GM04504 (cell line): ENCODE measurements at regions not wholly inside any gene's neighbourhood (a gene's known extent, or its start where the extent isn't known, plus 50 kb on each side); places are given as distances from the start of the nearest gene placed in this dataset.
A peak's percentile ranks its signal among the peaks of the same experiment; 100 is the strongest.

Experiments used
- DNase-seq: peaks from one replicate; pipeline ENCODE4 v3.0.0-alpha.2; 2012; ENCODE audit warnings: low read depth

DNA sequence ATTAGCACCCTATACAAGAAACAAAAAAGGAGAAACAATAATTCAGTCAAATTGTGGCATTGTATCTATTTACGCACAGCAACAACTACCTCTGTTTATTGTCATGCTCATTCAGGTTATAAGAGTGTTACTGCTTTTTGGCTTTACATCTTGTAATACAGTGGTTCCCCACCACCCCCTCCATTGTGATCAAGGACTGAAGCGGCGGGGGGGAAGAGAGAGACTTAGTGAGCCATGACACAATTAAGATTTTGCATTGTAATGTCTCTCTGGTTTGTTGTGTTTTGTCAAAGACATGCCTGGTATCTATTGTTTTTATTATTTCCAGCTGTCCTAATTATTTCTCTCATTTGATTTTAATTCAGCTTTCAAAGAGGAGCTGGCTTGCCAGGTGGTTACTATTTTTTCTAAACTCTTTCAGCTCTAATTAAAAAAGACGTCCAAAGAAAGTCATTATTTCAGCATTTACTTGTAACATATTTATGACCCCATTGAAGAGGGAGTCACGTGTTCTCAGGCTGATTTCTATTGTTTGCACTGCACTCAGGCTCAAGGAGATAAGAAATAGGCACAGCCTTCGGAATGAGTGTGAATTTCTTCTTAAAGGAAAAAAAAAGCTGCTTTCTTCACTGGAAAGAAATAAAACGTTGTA lies 234.4 kb upstream of the TBL1XR1 start:
- DNase-seq, result no peak

DNA sequence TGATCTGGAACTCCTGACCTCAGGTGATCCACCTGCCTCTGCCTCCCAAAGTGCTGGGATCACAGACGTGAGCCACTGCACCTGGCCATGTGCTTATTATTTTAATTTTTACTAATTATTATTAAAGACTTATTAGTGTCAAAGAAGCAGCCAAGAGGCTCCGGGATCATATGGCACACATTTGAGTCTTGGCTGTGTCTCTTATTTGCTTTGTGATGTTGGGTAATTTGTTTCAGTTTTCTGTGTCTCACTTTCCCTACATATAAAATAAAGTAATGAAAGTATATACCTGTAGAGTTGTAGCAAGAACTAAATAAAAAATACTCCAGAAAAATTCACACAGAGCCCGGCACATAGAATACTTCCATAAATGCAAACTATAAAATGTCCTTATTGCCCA lies 238.0 kb upstream of the TBL1XR1 start:
- no peak for DNase-seq

- no peak for DNase-seq
Observed at GRCh38 chr3:177437513-177438337, 240.4 kb upstream of the TBL1XR1 start.

DNA sequence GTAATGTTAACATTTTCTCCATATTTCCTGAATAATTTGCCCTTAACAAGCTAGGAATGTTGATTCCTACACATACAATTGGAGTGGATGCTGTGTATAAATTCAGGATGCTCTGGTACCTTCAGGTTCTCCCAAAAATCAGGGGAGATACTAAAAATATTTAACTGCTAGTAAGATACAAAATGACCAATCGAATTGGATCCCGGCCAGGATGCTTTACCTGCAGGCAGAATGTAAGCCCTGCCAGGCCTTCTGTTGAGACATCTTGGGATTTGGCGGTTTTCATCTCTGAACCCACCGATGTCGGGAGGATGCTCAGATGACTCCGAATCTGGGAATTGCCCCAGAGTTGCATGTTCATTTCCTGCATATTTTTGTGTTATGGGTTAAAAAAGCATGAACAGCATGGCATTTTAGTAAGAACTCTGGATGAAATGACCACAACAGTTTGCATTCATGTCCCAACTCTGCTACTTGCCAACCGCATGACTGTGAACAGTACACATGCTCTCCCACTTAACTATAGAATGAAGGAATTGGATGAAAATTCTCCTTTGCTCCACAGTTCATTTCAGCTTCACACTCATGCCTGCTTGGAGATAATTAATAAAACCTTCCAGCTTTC lies 241.4 kb upstream of the TBL1XR1 start:
- no peak for DNase-seq

DNA sequence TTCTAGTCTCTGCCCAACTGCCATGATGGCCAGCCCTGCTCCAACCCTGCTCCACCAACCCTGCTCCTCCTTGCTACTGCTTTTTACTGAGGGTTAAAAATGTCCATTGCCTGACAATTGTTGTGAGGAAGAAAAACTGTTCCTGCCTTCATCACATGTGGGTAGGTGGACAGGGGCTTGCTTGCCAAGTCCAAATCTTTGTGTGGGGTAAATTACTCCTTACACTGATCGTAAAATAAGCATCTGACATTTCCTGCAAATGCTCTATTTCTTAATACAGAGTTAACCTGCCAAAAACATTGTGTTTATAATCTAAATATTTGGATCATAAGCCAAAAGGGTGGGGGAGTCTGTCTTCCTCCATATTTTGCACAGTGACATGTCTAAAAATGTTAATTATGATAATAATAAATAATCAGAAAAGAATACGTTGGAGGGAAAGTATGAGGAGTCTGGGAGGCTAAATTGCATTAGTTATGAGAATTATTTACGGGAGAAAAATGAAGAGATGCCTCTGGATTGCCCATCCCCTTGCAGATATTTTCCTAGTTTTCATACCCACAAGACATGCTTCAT lies 242.5 kb upstream of the TBL1XR1 start:
- no peak for DNase-seq

DNA sequence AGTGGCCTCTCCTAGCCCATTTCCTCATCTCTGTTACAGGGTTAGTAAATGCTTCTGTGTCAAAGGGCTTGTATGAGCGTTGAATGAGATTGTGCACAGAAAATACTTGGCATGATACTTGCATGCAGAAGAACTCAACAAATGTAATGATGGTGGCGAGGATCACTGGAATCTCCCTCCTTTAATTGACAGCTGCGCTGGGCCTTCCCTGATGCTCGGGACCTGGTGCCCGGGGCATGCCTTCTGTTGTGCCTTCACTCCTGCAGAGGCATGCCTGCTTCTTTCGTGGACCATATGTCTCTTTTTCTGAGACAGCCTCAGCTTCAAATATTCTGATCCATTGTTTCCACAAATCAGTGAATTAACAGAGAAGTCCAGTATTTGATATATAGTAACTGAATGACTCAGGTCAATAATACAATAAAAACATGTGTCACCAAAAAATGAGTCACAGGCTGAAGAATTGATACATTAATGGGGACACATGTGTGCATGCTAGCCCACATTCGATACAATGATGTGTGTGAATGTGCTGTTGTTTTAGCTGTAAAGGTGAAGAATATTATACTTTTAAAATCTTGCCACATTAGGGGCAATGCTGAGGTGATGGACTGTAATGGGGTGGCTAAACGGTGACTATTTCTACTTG lies 243.3 kb upstream of the TBL1XR1 start:
- no peak for DNase-seq

- no peak for DNase-seq
Observed at GRCh38 chr3:177441276-177441812, 244.1 kb upstream of the TBL1XR1 start.

DNA sequence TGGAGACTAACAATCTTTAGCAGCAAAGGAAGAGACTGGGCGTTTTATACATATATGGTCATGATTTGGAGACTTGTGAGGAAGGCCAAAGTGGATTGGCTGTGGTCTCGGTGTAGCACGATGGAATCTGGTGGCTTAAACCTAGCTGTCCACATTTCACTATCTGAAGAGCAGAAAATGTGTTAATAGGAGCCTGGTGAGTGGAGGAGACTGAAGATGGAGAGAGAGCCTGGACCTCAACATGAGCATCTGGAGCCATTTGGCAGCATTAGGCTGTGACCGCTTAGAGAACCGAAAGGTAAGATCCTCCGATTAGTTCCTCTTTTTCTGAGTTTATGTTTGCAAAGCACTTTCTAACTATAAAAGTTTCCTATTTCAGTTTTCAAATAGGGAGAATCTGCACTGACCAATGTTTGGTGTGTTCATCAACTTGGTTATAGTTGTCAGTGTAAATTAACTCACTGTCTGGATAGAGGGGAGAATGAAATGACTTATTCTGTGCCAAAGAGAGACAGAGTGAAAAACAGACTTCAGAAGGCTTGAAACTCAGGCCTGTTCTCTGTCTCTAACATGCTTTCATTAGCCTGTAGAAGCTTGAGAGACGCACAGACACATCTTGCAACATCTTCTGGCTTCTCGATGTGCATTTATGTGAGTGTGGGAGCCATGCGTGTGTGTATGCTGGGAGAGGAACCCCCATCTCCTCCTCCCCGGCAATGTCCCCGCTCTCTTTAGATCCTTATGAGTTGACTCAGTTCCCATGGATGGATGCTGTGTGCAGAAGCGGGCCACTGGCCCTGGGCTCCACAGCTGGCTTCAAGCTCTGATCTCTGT lies 244.7 kb upstream of the TBL1XR1 start:
- DNase-seq, result no peak

- DNase-seq, result no peak
Observed at GRCh38 chr3:177443469-177443868, 246.2 kb upstream of the TBL1XR1 start.

- DNase-seq, result no peak
Observed at GRCh38 chr3:177444696-177445095, 247.4 kb upstream of the TBL1XR1 start.

DNA sequence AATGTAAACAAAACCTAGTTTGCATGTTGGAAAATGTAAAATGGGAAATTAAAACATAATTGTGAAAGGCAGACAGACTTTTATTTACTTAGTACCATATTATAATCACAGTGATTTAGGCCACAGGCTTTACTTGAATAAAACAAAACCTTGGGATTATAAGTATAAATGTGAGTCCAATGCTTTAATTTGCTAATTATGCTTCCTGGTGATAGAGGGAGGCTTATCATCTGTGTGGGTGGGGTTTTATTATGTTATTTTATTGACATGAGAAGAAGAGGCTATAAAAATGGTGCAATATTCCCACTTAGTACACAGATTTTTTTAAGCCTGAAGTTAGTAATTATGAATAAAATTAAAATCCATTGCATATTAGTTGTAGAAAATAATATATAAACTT lies 248.3 kb upstream of the TBL1XR1 start:
- DNase-seq, result no peak

DNA sequence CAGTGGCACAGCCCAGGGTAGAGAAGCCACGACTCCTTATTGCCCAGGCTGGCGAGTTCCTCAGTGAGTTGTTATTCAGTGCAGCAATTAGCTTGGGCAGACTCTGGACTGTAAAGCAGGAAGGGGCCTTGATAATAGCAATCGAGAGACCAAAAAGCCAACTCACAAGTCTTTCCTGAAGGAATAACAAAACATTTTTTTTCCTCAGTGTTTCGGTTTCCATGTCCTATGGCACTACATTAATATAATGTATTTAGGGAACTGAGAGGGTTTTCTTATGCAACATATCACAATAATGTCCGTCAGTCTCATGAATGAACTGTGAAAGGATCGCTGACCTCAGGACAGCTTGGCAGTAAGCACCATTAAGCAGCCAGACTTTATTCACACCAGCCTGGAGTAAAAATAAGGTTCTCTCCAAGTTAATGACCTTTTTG lies 248.9 kb upstream of the TBL1XR1 start:
- DNase-seq, result no peak

GRCh38 chr3:177447938-177448337 lies 250.7 kb upstream of the TBL1XR1 start:
- DNase-seq, result no peak

DNA sequence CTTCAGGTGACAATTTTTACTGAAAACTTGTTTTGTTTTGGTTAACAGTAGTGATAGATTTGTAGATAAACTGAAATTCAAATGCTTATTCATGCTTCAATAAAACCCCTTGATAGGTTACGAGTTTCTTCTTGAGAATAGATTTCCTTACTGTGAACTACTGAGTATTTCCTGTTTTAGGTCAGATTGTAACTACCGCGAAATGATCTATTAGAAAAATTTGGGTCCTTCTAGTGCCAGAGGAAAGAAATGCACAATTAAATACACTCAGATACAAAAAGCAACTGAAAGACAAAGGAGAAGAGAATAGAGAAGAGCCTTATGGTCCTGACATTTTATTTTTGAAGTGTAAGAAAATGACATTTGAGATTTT lies 251.7 kb upstream of the TBL1XR1 start:
- no peak for DNase-seq

GRCh38 chr3:177449360-177450006 lies 252.2 kb upstream of the TBL1XR1 start:
- DNase-seq, result no peak

GRCh38 chr3:177451301-177451750 lies 254.0 kb upstream of the TBL1XR1 start:
- DNase-seq, result no peak

- DNase-seq, result peak; percentile 71
Observed at GRCh38 chr3:177451864-177452830, 254.9 kb upstream of the TBL1XR1 start.

DNA sequence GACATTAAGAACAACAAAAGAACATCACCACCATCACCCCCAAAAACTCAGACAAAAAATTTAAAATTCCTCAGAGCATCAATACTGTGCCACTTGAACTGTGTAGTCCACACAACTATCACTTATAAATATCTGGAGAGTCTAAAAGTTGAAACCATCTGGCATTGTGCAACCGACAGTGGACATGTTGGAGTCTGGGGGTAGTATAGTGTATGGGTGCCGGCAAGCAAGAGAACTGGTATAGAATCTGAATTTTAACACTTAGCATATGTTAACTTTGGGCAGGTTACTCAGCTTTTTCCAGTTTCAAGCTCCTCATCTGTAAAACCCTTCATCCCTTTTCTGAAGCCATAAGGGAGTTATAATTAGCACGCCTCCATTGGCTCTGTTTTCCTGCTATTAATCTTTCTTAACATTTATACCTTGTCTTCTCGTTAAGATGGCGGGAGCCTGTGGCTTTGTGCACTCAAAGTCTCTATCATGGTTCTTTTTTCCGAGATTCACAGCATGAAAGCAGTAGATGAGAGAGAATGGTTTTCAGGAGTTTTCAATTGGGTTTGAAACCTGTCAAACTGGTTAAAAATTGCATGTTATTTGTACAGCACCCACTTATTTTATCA lies 255.7 kb upstream of the TBL1XR1 start:
- no peak for DNase-seq

- DNase-seq, result no peak
Observed at GRCh38 chr3:177453451-177453844, 256.2 kb upstream of the TBL1XR1 start.
